Thyroid gland (tissue), 4 donors: ENCODE measurements at regions not wholly inside any gene's neighbourhood (a gene's known extent, or its start where the extent isn't known, plus 50 kb on each side); places are given as distances from the start of the nearest gene placed in this dataset.

Source experiments
- POLR2A ChIP-seq, 2 donors: fragments of 450-650 bp; IDR thresholded peaks; one replicate each; pipeline ENCODE4 v1.6.1; 2017; ENCODE audit warnings: antibody characterized with exemption in 2 of 2, mild to moderate bottlenecking in 2 of 2, moderate library complexity in 1 of 2
- TF ChIP-seq, protein P1 (sequence below), 6 experiments: fragments of 200-600 bp in 3 of 6; fragments of 450-650 bp in 3 of 6; sonication (generic) in 3 of 6; IDR thresholded peaks; one replicate each; pipeline ENCODE4 v1.5.1; 2016 to 2019; ENCODE audit warnings: antibody characterized with exemption in 6 of 6, mild to moderate bottlenecking in 2 of 6, inconsistent platforms in 1 of 6, moderate library complexity in 1 of 6

DNA sequence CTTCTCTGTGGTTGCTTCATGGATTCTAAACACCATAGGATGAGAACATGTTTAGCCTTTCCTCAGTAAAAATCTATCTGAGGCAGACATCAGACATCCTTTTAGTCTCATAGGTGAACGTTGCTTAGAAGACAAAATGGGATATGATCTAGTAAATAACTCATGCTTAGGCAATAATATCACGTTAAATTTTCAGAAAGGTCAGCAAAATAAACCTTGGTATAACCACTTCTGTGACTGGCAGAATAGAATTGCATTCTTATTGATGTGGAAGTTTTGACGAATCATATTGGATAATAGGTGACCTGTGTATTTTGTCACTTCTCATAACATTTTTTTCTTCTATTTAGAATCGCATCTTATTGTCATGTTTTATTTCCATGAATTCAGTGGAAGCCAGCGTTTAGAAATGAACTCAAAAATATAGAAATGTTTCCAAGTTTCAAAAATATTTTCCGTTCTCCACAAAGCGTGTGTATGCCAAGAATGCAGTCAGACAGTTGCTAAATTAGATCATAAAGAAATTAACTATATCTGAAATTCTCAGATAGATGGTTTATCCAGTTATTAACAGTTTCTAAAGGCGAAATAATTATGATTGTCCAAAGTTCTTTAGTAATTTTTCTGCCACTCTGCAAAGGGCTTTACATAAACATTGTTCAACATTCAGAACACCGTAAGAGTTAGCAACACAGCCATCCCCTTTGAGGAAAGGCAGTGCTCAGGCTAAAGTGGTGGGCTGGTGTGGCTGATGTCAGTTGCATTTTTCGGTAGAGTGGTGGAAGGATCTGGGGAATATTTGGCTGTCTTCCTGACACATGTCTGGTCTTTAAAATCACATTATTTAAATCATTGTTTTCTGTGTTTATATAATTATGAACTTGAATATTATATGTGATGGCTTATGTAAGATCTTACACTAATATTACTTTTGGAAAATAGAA is 827.2 kb downstream of the MTRR start:
- TF ChIP-seq, protein P1, sequence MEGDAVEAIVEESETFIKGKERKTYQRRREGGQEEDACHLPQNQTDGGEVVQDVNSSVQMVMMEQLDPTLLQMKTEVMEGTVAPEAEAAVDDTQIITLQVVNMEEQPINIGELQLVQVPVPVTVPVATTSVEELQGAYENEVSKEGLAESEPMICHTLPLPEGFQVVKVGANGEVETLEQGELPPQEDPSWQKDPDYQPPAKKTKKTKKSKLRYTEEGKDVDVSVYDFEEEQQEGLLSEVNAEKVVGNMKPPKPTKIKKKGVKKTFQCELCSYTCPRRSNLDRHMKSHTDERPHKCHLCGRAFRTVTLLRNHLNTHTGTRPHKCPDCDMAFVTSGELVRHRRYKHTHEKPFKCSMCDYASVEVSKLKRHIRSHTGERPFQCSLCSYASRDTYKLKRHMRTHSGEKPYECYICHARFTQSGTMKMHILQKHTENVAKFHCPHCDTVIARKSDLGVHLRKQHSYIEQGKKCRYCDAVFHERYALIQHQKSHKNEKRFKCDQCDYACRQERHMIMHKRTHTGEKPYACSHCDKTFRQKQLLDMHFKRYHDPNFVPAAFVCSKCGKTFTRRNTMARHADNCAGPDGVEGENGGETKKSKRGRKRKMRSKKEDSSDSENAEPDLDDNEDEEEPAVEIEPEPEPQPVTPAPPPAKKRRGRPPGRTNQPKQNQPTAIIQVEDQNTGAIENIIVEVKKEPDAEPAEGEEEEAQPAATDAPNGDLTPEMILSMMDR (IDR thresholded peaks at IDR 0.05) = no peak
- no peak for TF ChIP-seq POLR2A (IDR thresholded peaks at IDR 0.05)
